ENCODE measurements at regions not wholly inside any gene's neighbourhood (a gene's known extent, or its start where the extent isn't known, plus 50 kb on each side); places are given as distances from the start of the nearest gene placed in this dataset.
"Not testable (repeated sequence)": the region's sequence is repeated elsewhere in the genome, so short reads cannot be mapped to it uniquely, and the experiment has no call there.

- no peak for DNase-seq (ENCODE audit: low read depth)
- Histone ChIP-seq H3K36me3 (ENCODE audit: control insufficient read depth, insufficient read depth, low read length) (no peaks in the 10 kb centered on the region), H3K27me3 (ENCODE audit: control insufficient read depth, insufficient read depth, low read length) (no peaks in the 10 kb centered on the region), H3K4me3 (ENCODE audit: low read depth, low read length) (no peak overlapping the region)
- no peak for FAIRE-seq
- TF ChIP-seq CTCF (IDR thresholded peaks at IDR 0.05; ENCODE audit: insufficient read depth, low read length, severe bottlenecking) = no peak
Measured at GRCh38 chr13:79847882-79848592, 367.1 kb downstream of the NDFIP2 start.

DNA sequence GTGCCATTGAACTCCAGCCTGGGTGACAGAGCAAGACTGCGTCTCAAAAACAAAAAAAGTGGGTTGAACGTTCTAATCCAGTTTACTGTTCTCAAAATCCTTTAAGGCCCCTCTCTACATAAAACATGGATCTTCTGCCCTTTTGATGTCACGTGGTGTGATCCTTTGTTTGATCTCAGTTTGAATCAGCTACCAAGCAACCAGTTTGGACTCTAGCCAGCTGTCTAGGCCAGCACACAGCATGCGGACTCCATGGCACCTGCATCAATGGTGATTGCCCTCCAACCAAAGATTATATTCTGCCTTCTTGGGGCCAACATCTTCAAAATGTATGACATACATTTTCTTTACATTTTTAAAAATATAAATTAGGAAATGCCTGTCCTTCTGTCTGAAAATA is 365.4 kb downstream of the NDFIP2 start:
- DNase-seq (ENCODE audit: low read depth) (no peak), FAIRE-seq (no peak)
- Histone ChIP-seq H3K27me3 (ENCODE audit: control insufficient read depth, insufficient read depth, low read length) (no peaks in the 10 kb centered on the region), H3K4me3 (ENCODE audit: low read depth, low read length) (no peak overlapping the region), H3K36me3 (ENCODE audit: control insufficient read depth, insufficient read depth, low read length) (no peaks in the 10 kb centered on the region)
- no peak for TF ChIP-seq CTCF (IDR thresholded peaks at IDR 0.05; ENCODE audit: insufficient read depth, low read length, severe bottlenecking)

- FAIRE-seq = no peak
- DNase-seq (ENCODE audit: low read depth) = peak; percentile 53
- Histone ChIP-seq H3K36me3 (ENCODE audit: control insufficient read depth, insufficient read depth, low read length) (no peaks in the 10 kb centered on the region), H3K4me3 (ENCODE audit: low read depth, low read length) (no peak overlapping the region), H3K27me3 (ENCODE audit: control insufficient read depth, insufficient read depth, low read length) (no peaks in the 10 kb centered on the region)
- no peak for TF ChIP-seq CTCF (IDR thresholded peaks at IDR 0.05; ENCODE audit: insufficient read depth, low read length, severe bottlenecking)
Measured at GRCh38 chr13:79837741-79838450, 356.9 kb downstream of the NDFIP2 start.

DNA sequence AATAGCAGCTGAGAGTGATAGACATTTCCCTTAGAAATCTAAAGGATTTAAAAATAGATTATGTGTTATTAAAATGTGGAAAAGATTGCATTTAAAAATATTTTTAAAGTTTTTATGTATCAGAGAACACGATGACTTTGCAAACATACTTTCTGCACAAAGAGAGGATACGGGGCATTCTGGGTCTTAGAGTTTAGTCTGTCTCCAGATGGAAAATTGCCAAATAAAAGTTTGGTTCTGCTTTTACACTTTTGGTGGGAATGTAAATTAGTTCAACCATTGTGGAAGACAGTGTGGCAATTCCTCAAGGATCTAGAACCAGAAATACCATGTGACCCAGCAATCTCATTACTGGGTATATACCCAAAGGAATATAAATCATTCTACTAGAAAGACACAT is 355.2 kb downstream of the NDFIP2 start:
- not testable (repeated sequence) for FAIRE-seq; H3K27me3 ChIP-seq (ENCODE audit: control insufficient read depth, insufficient read depth, low read length); DNase-seq (ENCODE audit: low read depth); H3K36me3 ChIP-seq (ENCODE audit: control insufficient read depth, insufficient read depth, low read length); H3K4me3 ChIP-seq (ENCODE audit: low read depth, low read length)

- Histone ChIP-seq H3K4me3 (ENCODE audit: low read depth, low read length) (no peak overlapping the region), H3K27me3 (ENCODE audit: control insufficient read depth, insufficient read depth, low read length) (no peaks in the 10 kb centered on the region), H3K36me3 (ENCODE audit: control insufficient read depth, insufficient read depth, low read length) (no peaks in the 10 kb centered on the region)
- TF ChIP-seq CTCF (IDR thresholded peaks at IDR 0.05; ENCODE audit: insufficient read depth, low read length, severe bottlenecking) = no peak
- FAIRE-seq = no peak
- DNase-seq (ENCODE audit: low read depth) = no peak
Measured at GRCh38 chr13:79834876-79835275, 353.9 kb downstream of the NDFIP2 start.

GRCh38 chr13:79833991-79834390 is 353.0 kb downstream of the NDFIP2 start:
- Histone ChIP-seq H3K4me3 (ENCODE audit: low read depth, low read length) (no peak overlapping the region), H3K27me3 (ENCODE audit: control insufficient read depth, insufficient read depth, low read length) (no peaks in the 10 kb centered on the region), H3K36me3 (ENCODE audit: control insufficient read depth, insufficient read depth, low read length) (no peaks in the 10 kb centered on the region)
- no peak for FAIRE-seq
- no peak for TF ChIP-seq CTCF (IDR thresholded peaks at IDR 0.05; ENCODE audit: insufficient read depth, low read length, severe bottlenecking)
- no peak for DNase-seq (ENCODE audit: low read depth)

All from bronchial epithelial cell (primary cell).